ENCODE measurements at regions not wholly inside any gene's neighbourhood (a gene's known extent, or its start where the extent isn't known, plus 50 kb on each side); places are given as distances from the start of the nearest gene placed in this dataset.

GRCh38 chr14:54026671-54027070 lies 70.0 kb upstream of the BMP4 start (continued):
- TF ChIP-seq CHD7 (IDR thresholded peaks at IDR 0.05; ENCODE audit: insufficient replicate concordance, low read length) (no peak), RNF2 (IDR thresholded peaks at IDR 0.05; ENCODE audit: borderline replicate concordance, low read depth, low read length, missing control alignments, poor library complexity, severe bottlenecking) (no peak), FOSL1 (IDR thresholded peaks at IDR 0.05; ENCODE audit: insufficient read depth, low read depth, low read length) (no peak), EGR1 (IDR thresholded peaks at IDR 0.05; ENCODE audit: borderline replicate concordance, low read depth, low read length) (no peak), JUN (IDR thresholded peaks at IDR 0.05; ENCODE audit: low read depth, low read length) (no peak), CTBP2 (IDR thresholded peaks at IDR 0.05; ENCODE audit: borderline replicate concordance, insufficient read depth, insufficient read length, low read length) (no peak), CEBPB (IDR thresholded peaks at IDR 0.05; ENCODE audit: low read depth, low read length) (no peak), RXRA (IDR thresholded peaks at IDR 0.05; ENCODE audit: insufficient read depth, low read depth, low read length) (no peak), SP2 (IDR thresholded peaks at IDR 0.05; ENCODE audit: low read length) (no peak), ATF3 (IDR thresholded peaks at IDR 0.05; ENCODE audit: insufficient read depth, low read depth, low read length) (no peak)
